B cell (primary cell): ENCODE measurements at regions not wholly inside any gene's neighbourhood (a gene's known extent, or its start where the extent isn't known, plus 50 kb on each side); places are given as distances from the start of the nearest gene placed in this dataset.

Source experiments
- CTCF ChIP-seq: fragments of 200-600 bp; IDR thresholded peaks from one replicate; pipeline ENCODE4 v1.8.0; 2022; ENCODE audit warnings: antibody characterized with exemption, mild to moderate bottlenecking
- EZH2 ChIP-seq: IDR thresholded peaks from 2 replicates; pipeline ENCODE4 v1.6.1; 2012; ENCODE audit warnings: borderline replicate concordance, low read depth, mild to moderate bottlenecking, moderate library complexity, low read length; ENCODE audit not compliant: insufficient read depth, poor library complexity, severe bottlenecking

GRCh38 chr4:177508662-177509061 is 66.4 kb upstream of the AGA start:
- TF ChIP-seq CTCF (no peak), EZH2 (no peak)
